Esophagus squamous epithelium (tissue), 5 donors: ENCODE measurements at regions not wholly inside any gene's neighbourhood (a gene's known extent, or its start where the extent isn't known, plus 50 kb on each side); places are given as distances from the start of the nearest gene placed in this dataset.

Source experiments
- DNase-seq: peaks from one replicate; lab custom pipeline; 2025; lab: John Stamatoyannopoulos, UW
- H3K27ac ChIP-seq, 4 donors: fragments of 200-600 bp; sonication (generic); one replicate each; pipeline ENCODE4 v1.5.1; 2016 to 2019; ENCODE audit warnings: mild to moderate bottlenecking in 1 of 4
- H3K27me3 ChIP-seq, 4 donors: fragments of 200-600 bp; sonication (generic); 1 replicate in 3 of 4; 2 replicates in 1 of 4; pipeline versions ENCODE4 v1.5.1 to v1.6.0; 2017 to 2021; ENCODE audit warnings: antibody characterized with exemption in 1 of 4
- H3K36me3 ChIP-seq, 3 donors: fragments of 200-600 bp; sonication (generic); one replicate each; pipeline ENCODE4 v1.5.1; 2016 to 2019
- H3K4me1 ChIP-seq, 3 donors: fragments of 200-600 bp; sonication (generic); one replicate each; pipeline ENCODE4 v1.5.1; 2017 to 2019
- H3K4me3 ChIP-seq, 4 donors: fragments of 200-600 bp; sonication (generic); 1 replicate in 3 of 4; 2 replicates in 1 of 4; pipeline ENCODE4 v1.5.1; 2016 to 2019; ENCODE audit warnings: mild to moderate bottlenecking in 2 of 4, moderate library complexity in 1 of 4
- H3K9me3 ChIP-seq, 3 donors: fragments of 200-600 bp; sonication (generic); one replicate each; pipeline ENCODE4 v1.5.1; 2016 to 2019
- POLR2A ChIP-seq, 4 donors: fragments of 450-650 bp; IDR thresholded peaks; one replicate each; pipeline ENCODE4 v1.6.1; 2017; ENCODE audit warnings: antibody characterized with exemption in 4 of 4, mild to moderate bottlenecking in 4 of 4, moderate library complexity in 3 of 4
- WGBS, 2 donors: methylation state at CpG; one replicate each; pipeline ENCODE4 v1.1.5; 2018; 5-methylcytosine and 5-hydroxymethylcytosine counted together
- intact Hi-C: fragments of 100-400 bp; cut with DNase I; formaldehyde crosslinking; loops from one replicate; pipeline ENCODE4 v1.15.0; 2022
- TF ChIP-seq, protein P1 (sequence below), 6 experiments: fragments of 450-650 bp in 4 of 6; fragments of 200-600 bp in 2 of 6; sonication (generic) in 2 of 6; IDR thresholded peaks; one replicate each; pipeline ENCODE4 v1.5.1; 2016 to 2019; ENCODE audit warnings: antibody characterized with exemption in 6 of 6, mild to moderate bottlenecking in 4 of 6, moderate library complexity in 4 of 6
- donor health status: DM: yes; HTN: yes; CAD: no.

DNA sequence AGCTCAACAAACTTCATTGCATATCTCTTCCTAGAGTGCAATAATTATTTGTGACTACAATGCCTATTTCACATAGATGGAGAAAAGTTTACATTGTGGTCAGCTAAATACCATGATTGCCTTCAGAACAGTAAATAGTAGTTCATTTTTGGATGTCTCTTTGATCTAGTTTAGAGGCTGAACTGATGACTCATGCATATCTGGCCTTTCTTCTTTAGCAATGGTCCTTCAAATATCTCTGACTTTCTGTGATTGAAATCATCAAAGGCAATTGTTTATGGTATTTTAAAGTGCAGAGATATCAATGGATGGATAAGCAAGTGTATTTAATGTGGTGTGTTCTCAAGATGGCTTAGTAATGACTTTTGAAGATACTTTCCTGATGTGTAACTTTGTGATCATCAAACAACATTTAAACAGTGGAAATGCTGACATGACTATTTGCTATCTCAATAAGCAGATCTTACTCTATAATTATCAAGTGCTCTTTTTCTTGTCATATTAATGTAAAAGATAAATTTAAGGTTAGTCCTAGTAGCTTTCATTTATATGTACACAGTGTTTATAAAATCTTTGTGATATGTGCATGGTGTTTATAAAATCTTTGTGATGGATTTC, 523.7 kb upstream of the SLC35B3 start:
- no peaks in the 10 kb centered on the region for H3K36me3 ChIP-seq
- no peak overlapping the region for H3K4me3 ChIP-seq
- no peak for DNase-seq
- H3K4me1 ChIP-seq: no peaks in the 10 kb centered on the region
- TF ChIP-seq POLR2A (IDR thresholded peaks at IDR 0.05): no peak
- TF ChIP-seq, protein P1, sequence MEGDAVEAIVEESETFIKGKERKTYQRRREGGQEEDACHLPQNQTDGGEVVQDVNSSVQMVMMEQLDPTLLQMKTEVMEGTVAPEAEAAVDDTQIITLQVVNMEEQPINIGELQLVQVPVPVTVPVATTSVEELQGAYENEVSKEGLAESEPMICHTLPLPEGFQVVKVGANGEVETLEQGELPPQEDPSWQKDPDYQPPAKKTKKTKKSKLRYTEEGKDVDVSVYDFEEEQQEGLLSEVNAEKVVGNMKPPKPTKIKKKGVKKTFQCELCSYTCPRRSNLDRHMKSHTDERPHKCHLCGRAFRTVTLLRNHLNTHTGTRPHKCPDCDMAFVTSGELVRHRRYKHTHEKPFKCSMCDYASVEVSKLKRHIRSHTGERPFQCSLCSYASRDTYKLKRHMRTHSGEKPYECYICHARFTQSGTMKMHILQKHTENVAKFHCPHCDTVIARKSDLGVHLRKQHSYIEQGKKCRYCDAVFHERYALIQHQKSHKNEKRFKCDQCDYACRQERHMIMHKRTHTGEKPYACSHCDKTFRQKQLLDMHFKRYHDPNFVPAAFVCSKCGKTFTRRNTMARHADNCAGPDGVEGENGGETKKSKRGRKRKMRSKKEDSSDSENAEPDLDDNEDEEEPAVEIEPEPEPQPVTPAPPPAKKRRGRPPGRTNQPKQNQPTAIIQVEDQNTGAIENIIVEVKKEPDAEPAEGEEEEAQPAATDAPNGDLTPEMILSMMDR (IDR thresholded peaks at IDR 0.05): no peak
- intact Hi-C loops: no loop called here
- no peaks in the 10 kb centered on the region for H3K27me3 ChIP-seq
- H3K9me3 ChIP-seq: no peaks in the 10 kb centered on the region
- H3K27ac ChIP-seq: no peak overlapping the region

DNA sequence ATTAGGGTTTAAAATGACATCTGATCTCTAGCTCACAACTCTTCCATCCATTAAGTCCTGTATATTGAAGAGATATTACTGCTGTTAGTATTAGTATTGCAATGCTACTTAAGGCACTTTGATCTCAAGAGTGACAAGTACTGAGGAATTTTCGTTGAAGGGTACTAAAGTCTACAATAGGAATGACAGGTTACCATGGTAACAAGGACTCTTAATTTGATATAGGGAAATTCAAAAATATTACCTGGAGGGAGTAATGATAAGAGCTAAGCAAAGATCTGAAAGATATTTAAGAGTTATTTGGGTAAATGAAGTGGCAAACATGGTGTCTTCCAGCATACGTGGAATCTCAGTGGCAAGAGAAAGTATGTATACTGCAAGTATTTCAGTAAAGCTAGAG, 518.0 kb upstream of the SLC35B3 start:
- no peaks in the 10 kb centered on the region for H3K9me3 ChIP-seq
- no peaks in the 10 kb centered on the region for H3K36me3 ChIP-seq
- no peaks in the 10 kb centered on the region for H3K27me3 ChIP-seq
- H3K4me1 ChIP-seq: no peaks in the 10 kb centered on the region
- no peak for DNase-seq
- 61 to 64% methylated on average over 2 of the region's 2 CpGs for WGBS, 2 donors
- no peak overlapping the region for H3K27ac ChIP-seq
- no peak overlapping the region for H3K4me3 ChIP-seq
- intact Hi-C loops: no loop called here
- no peak for TF ChIP-seq POLR2A (IDR thresholded peaks at IDR 0.05)
- TF ChIP-seq, protein P1 (IDR thresholded peaks at IDR 0.05): no peak

DNA sequence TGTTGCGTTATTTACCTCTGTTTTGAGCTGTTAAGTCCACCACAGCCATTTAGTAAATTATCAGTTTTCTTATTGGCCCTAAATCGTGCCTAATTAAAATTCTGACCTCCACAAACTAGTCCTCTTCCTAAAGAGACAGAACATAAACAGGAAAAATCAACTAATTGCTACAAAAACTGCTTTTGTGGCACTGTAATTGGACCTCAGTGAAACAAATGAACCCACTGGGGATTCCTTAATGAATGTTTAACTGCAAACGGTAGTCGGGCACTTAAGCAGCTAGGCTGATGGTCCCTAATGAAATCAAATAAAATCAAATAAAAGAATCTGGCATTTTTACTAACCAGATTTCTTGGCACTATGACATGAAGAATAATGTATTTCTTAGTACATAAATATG, 513.4 kb upstream of the SLC35B3 start:
- Histone ChIP-seq H3K4me1 (peaks cover 0 to 4% (median 0%) of the 10 kb centered on the region in 3 donors), H3K27ac (no peak overlapping the region), H3K4me3 (no peak overlapping the region), H3K27me3 (no peaks in the 10 kb centered on the region), H3K36me3 (no peaks in the 10 kb centered on the region), H3K9me3 (no peaks in the 10 kb centered on the region)
- WGBS, 2 donors: 61 to 74% methylated on average over 4 of the region's 4 CpGs
- no peak for DNase-seq
- no peak for TF ChIP-seq POLR2A (IDR thresholded peaks at IDR 0.05)
- TF ChIP-seq, protein P1 (IDR thresholded peaks at IDR 0.05): no peak
- intact Hi-C loops: no loop called here

DNA sequence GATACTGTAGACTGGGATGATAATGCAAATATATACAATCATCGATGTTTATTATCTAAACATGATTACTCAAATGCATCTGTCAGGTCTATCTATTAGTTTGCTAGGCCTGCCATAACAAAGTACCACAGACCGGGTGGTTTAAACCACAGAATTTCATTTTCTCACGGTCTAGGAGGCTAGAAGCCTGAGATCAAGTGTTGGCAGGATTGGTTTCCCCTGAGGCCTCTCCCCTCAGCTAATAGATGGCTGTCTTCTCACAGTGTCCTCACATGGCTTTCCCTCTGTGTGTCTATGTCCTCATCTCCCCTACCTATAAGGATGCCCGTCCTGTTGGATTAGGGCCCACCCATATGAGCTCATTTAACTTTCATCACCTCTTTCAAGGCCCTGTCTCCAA, 512.6 kb upstream of the SLC35B3 start:
- no peak overlapping the region for H3K27ac ChIP-seq
- 39 to 46% methylated on average over 4 of the region's 4 CpGs for WGBS, 2 donors
- intact Hi-C loops: no loop called here
- no peaks in the 10 kb centered on the region for H3K9me3 ChIP-seq
- H3K36me3 ChIP-seq: no peaks in the 10 kb centered on the region
- peaks cover 0 to 4% (median 0%) of the 10 kb centered on the region in 3 donors for H3K4me1 ChIP-seq
- no peaks in the 10 kb centered on the region for H3K27me3 ChIP-seq
- H3K4me3 ChIP-seq: no peak overlapping the region
- no peak for DNase-seq
- TF ChIP-seq, protein P1 (IDR thresholded peaks at IDR 0.05): no peak
- no peak for TF ChIP-seq POLR2A (IDR thresholded peaks at IDR 0.05)

DNA sequence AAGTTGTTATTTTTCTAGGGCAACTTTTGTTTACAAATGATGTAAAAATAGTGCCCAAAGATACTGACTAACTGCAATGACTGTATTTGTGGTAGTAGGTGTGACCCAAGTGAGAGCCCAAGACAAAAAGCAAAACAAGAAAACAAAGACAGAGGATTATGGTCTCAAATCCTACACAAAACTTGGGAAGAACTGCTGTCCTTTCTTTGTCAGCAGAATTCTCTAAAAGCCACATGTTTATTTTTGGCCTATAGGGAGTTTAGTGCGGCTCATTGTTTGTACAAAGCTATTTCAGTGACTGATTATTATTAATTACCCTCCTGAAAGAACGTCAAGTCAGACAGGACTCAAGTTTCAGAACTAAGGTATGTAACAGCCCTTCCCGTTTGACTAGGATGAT, 509.2 kb upstream of the SLC35B3 start:
- TF ChIP-seq POLR2A (IDR thresholded peaks at IDR 0.05): no peak
- TF ChIP-seq, protein P1 (IDR thresholded peaks at IDR 0.05): no peak
- no peak overlapping the region for H3K27ac ChIP-seq
- peaks cover 0 to 3% (median 0%) of the 10 kb centered on the region in 4 donors for H3K27me3 ChIP-seq
- peaks cover 0 to 4% (median 0%) of the 10 kb centered on the region in 3 donors for H3K4me1 ChIP-seq
- intact Hi-C loops: no loop called here
- WGBS, 2 donors: 23 to 28% methylated on average over 3 of the region's 3 CpGs
- H3K4me3 ChIP-seq: no peak overlapping the region
- H3K9me3 ChIP-seq: no peaks in the 10 kb centered on the region
- DNase-seq: no peak
- H3K36me3 ChIP-seq: no peaks in the 10 kb centered on the region
